Natural killer cell (primary cell): ENCODE measurements at regions not wholly inside any gene's neighbourhood (a gene's known extent, or its start where the extent isn't known, plus 50 kb on each side); places are given as distances from the start of the nearest gene placed in this dataset.

Source experiments
- ATAC-seq, 3 donors: fragments of 150-1000 bp in 2 of 3; fragments of 200-7000 bp in 1 of 3; cut with Tn5 transposase; 1 replicate in 1 of 3; 2 replicates in 2 of 3; pipeline ENCODE4 v1.10.0; 2021; ENCODE audit warnings: mild to moderate bottlenecking in 2 of 3, moderate library complexity in 2 of 3
- DNase-seq, 2 donors: peaks; one replicate each; pipeline versions ENCODE4 v3.0.0 to v3.0.0-alpha.2; 2013 to 2021; ENCODE audit warnings: mixed read lengths in 1 of 2
- H3K27ac ChIP-seq: one replicate; pipeline ENCODE4 v1.5.1; 2013; ENCODE audit warnings: mild to moderate bottlenecking, low read length
- H3K27me3 ChIP-seq: one replicate; pipeline ENCODE4 v1.6.1; 2013; ENCODE audit warnings: low read length; ENCODE audit not compliant: control insufficient read depth, insufficient read depth
- H3K36me3 ChIP-seq: one replicate; pipeline ENCODE4 v1.6.1; 2013; ENCODE audit warnings: low read length; ENCODE audit not compliant: control insufficient read depth, insufficient read depth
- H3K4me1 ChIP-seq: one replicate; pipeline ENCODE4 v1.6.1; 2013; ENCODE audit warnings: low read length; ENCODE audit not compliant: control insufficient read depth, insufficient read depth
- H3K4me3 ChIP-seq: one replicate; pipeline ENCODE4 v1.5.1; 2013; ENCODE audit warnings: low read length
- H3K9me3 ChIP-seq: one replicate; pipeline ENCODE4 v1.6.1; 2013; ENCODE audit warnings: low read length; ENCODE audit not compliant: control insufficient read depth, insufficient read depth
- H3K27ac Mint-ChIP-seq, 2 donors: one replicate each; pipeline ENCODE4 v1.8.0; 2022; ENCODE audit warnings: mild to moderate bottlenecking in 2 of 2, mixed read lengths in 2 of 2, moderate library complexity in 1 of 2
- H3K27me3 Mint-ChIP-seq, 2 donors: one replicate each; pipeline ENCODE4 v1.8.0; 2022; ENCODE audit warnings: low read depth in 2 of 2, mixed read lengths in 2 of 2
- H3K36me3 Mint-ChIP-seq: one replicate; pipeline ENCODE4 v1.8.0; 2022; ENCODE audit warnings: mixed read lengths
- H3K4me1 Mint-ChIP-seq, 2 donors: one replicate each; pipeline ENCODE4 v1.8.0; 2022; ENCODE audit warnings: mixed read lengths in 2 of 2
- H3K4me3 Mint-ChIP-seq: one replicate; pipeline ENCODE4 v1.8.0; 2022; ENCODE audit warnings: mild to moderate bottlenecking, moderate library complexity, mixed read lengths
- H3K9me3 Mint-ChIP-seq, 2 donors: one replicate each; pipeline ENCODE4 v1.8.0; 2022; ENCODE audit warnings: mixed read lengths in 2 of 2
- CTCF ChIP-seq: fragments of 200-600 bp; IDR thresholded peaks from one replicate; pipeline ENCODE4 v1.8.0; 2022; ENCODE audit warnings: antibody characterized with exemption
- WGBS: methylation state at CpG from one replicate; pipeline ENCODE4 v1.1.7; 2013; ENCODE audit warnings: missing lambda C conversion rate; ENCODE audit not compliant: insufficient coverage; 5-methylcytosine and 5-hydroxymethylcytosine counted together
- intact Hi-C: fragments of 100-400 bp; cut with micrococcal nuclease; formaldehyde crosslinking; loops from one replicate; pipeline ENCODE4 v1.14.2; 2022

- Histone ChIP-seq H3K4me1 (no peaks in the 10 kb centered on the region), H3K4me3 (no peak overlapping the region), H3K9me3 (peaks cover 17% of the 10 kb centered on the region), H3K27ac (no peak overlapping the region), H3K36me3 (no peaks in the 10 kb centered on the region), H3K27me3 (no peaks in the 10 kb centered on the region)
- peaks cover 19 to 20% of the 10 kb centered on the region in 2 donors for H3K9me3 Mint-ChIP-seq
- WGBS: 75% methylated on average over 3 of the region's 3 CpGs
- DNase-seq: no peak
- ATAC-seq: no peak
- H3K36me3 Mint-ChIP-seq: no peaks in the 10 kb centered on the region
- no peak for TF ChIP-seq CTCF
- no peak overlapping the region for H3K4me3 Mint-ChIP-seq
- no peaks in the 10 kb centered on the region for H3K4me1 Mint-ChIP-seq
- H3K27me3 Mint-ChIP-seq: no peaks in the 10 kb centered on the region
- intact Hi-C loops: no loop called here
- no peak overlapping the region for H3K27ac Mint-ChIP-seq
These were observed 95.0 kb upstream of the POM121L12 start for GRCh38 chr7:52940481-52940880.

- H3K4me3 ChIP-seq: no peak overlapping the region
- H3K4me3 Mint-ChIP-seq: no peak overlapping the region
- no peaks in the 10 kb centered on the region for H3K4me1 Mint-ChIP-seq
- H3K27me3 ChIP-seq: no peaks in the 10 kb centered on the region
- no peaks in the 10 kb centered on the region for H3K4me1 ChIP-seq
- H3K36me3 Mint-ChIP-seq: peaks cover 2% of the 10 kb centered on the region
- intact Hi-C loops: no loop called here
- no peaks in the 10 kb centered on the region for H3K36me3 ChIP-seq
- peaks cover 17% of the 10 kb centered on the region for H3K9me3 ChIP-seq
- H3K9me3 Mint-ChIP-seq: peaks cover 24 to 28% of the 10 kb centered on the region in 2 donors
- TF ChIP-seq CTCF: no peak
- DNase-seq (no peak), ATAC-seq (no peak)
- H3K27ac Mint-ChIP-seq: no peak overlapping the region
- H3K27ac ChIP-seq: no peak overlapping the region
- no peaks in the 10 kb centered on the region for H3K27me3 Mint-ChIP-seq
These were observed 96.8 kb upstream of the POM121L12 start for GRCh38 chr7:52938455-52939133.

- intact Hi-C loops: no loop called here
- no peaks in the 10 kb centered on the region for H3K27me3 Mint-ChIP-seq
- no peaks in the 10 kb centered on the region for H3K4me1 Mint-ChIP-seq
- H3K27me3 ChIP-seq: no peaks in the 10 kb centered on the region
- H3K9me3 Mint-ChIP-seq: peaks cover 28 to 38% of the 10 kb centered on the region in 2 donors
- H3K36me3 ChIP-seq: no peaks in the 10 kb centered on the region
- no peak overlapping the region for H3K4me3 ChIP-seq
- peaks cover 17% of the 10 kb centered on the region for H3K9me3 ChIP-seq
- H3K27ac ChIP-seq: no peak overlapping the region
- TF ChIP-seq CTCF: no peak
- no peaks in the 10 kb centered on the region for H3K4me1 ChIP-seq
- ATAC-seq (no peak), DNase-seq (no peak)
- peaks cover 17% of the 10 kb centered on the region for H3K36me3 Mint-ChIP-seq
- no peak overlapping the region for H3K4me3 Mint-ChIP-seq
- 36% methylated on average over 2 of the region's 2 CpGs for WGBS
- H3K27ac Mint-ChIP-seq: no peak overlapping the region
These were observed 98.7 kb upstream of the POM121L12 start for GRCh38 chr7:52936750-52937149.

- Histone ChIP-seq H3K4me3 (no peak overlapping the region), H3K4me1 (no peaks in the 10 kb centered on the region), H3K27ac (no peak overlapping the region), H3K36me3 (no peaks in the 10 kb centered on the region), H3K9me3 (peaks cover 4% of the 10 kb centered on the region), H3K27me3 (no peaks in the 10 kb centered on the region)
- no peak for DNase-seq
- no peaks in the 10 kb centered on the region for H3K27me3 Mint-ChIP-seq
- H3K4me1 Mint-ChIP-seq: no peaks in the 10 kb centered on the region
- H3K9me3 Mint-ChIP-seq: peaks cover 22 to 38% of the 10 kb centered on the region in 2 donors
- TF ChIP-seq CTCF: no peak
- peaks cover 27% of the 10 kb centered on the region for H3K36me3 Mint-ChIP-seq
- intact Hi-C loops: no loop called here
- WGBS: 83% methylated on average over 1 of the region's 3 CpGs
- ATAC-seq: no peak
- no peak overlapping the region for H3K4me3 Mint-ChIP-seq
- no peak overlapping the region for H3K27ac Mint-ChIP-seq
These were observed 106.8 kb upstream of the POM121L12 start for GRCh38 chr7:52928591-52928990.
